Upper lobe of right lung (tissue), 1 donor: ENCODE measurements at regions not wholly inside any gene's neighbourhood (a gene's known extent, or its start where the extent isn't known, plus 50 kb on each side); places are given as distances from the start of the nearest gene placed in this dataset.
A peak's percentile ranks its signal among the peaks of the same experiment; 100 is the strongest.

Experiments used
- ATAC-seq: fragments of 200-7000 bp; cut with Tn5 transposase; one replicate; pipeline ENCODE4 v1.9.1; 2020; ENCODE audit warnings: mild to moderate bottlenecking, moderate library complexity
- DNase-seq: peaks from one replicate; pipeline ENCODE4 v3.0.0-alpha.2; 2020
- H3K27ac ChIP-seq: fragments of 200-600 bp; one replicate; pipeline ENCODE4 v1.8.0; 2022
- H3K27me3 ChIP-seq: fragments of 200-600 bp; one replicate; pipeline ENCODE4 v1.8.0; 2022; ENCODE audit warnings: mild to moderate bottlenecking
- H3K36me3 ChIP-seq: fragments of 200-600 bp; one replicate; pipeline ENCODE4 v1.8.0; 2022
- H3K4me1 ChIP-seq: fragments of 200-600 bp; one replicate; pipeline ENCODE4 v1.8.0; 2022
- H3K4me3 ChIP-seq: fragments of 200-600 bp; one replicate; pipeline ENCODE4 v1.8.0; 2022; ENCODE audit warnings: mild to moderate bottlenecking
- H3K9me3 ChIP-seq: fragments of 200-600 bp; one replicate; pipeline ENCODE4 v1.8.0; 2022
- CTCF ChIP-seq: fragments of 200-600 bp; IDR thresholded peaks from one replicate; pipeline ENCODE4 v1.8.0; 2022; ENCODE audit warnings: antibody characterized with exemption
- intact Hi-C: fragments of 100-400 bp; cut with DNase I; formaldehyde crosslinking; loops from one replicate; pipeline ENCODE4 v1.11.0; 2022
- donor health status: DM: no; HTN: yes; CAD: no; lungs with severe emphysema.

DNA sequence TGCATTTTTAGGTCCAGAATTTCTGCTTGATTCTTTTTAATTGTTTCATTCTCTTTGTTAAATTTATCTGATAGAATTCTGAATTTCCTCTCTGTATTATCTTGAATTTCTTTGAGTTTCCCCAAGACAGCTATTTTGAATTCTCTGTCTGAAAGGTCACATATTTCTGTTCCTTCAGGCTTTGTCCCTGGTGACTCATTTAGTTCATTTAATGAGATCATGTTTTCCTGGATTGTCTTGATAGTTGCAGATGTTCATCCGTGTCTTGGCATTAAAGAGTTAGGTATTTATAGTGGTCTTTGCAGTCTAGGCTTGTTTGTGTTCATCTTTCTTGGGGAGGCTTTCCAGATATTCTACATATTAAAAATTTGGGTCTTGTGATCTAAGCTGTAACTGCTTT is 694.8 kb upstream of the CCDC179 start:
- DNase-seq (no peak), ATAC-seq (no peak)
- intact Hi-C loops: no loop called here
- Histone ChIP-seq H3K9me3 (no peaks in the 10 kb centered on the region), H3K27ac (no peak overlapping the region), H3K27me3 (no peaks in the 10 kb centered on the region), H3K36me3 (no peaks in the 10 kb centered on the region), H3K4me3 (no peak overlapping the region), H3K4me1 (no peaks in the 10 kb centered on the region)
- no peak for TF ChIP-seq CTCF

DNA sequence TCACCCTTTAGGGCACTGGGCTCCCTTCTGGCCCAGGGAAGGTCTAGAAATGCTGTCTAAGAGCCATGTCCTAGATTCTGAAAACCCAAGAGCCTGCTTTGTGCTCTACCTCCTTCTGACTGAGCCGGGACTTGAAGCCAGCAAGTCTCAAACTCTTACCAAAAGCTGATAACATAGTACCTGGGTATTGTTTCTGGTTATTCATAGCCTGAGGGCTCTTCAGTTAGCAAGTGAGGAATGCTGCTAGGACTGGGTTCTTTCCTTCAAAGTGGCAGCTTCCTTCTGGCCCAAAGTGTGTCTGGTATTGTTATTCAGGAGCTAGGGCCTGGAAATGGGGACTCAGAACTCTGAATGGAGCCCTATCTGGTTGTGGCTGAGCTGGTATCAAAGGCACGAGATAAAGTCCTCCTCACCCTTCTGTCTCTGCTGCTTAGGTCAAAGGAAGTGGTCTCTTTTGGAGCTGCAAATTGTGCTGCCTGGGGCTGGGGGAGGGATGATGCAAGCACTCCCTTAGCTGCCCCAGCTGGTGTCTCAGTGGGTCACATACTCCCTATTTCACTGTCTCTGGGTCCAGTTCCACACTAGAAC is 696.0 kb upstream of the CCDC179 start:
- ATAC-seq: peak; percentile 34
- DNase-seq: no peak
- H3K27ac ChIP-seq: no peak overlapping the region
- TF ChIP-seq CTCF: no peak
- H3K4me1 ChIP-seq: no peaks in the 10 kb centered on the region
- H3K27me3 ChIP-seq: no peaks in the 10 kb centered on the region
- H3K36me3 ChIP-seq: no peaks in the 10 kb centered on the region
- no peak overlapping the region for H3K4me3 ChIP-seq
- intact Hi-C loops: no loop called here
- no peaks in the 10 kb centered on the region for H3K9me3 ChIP-seq

DNA sequence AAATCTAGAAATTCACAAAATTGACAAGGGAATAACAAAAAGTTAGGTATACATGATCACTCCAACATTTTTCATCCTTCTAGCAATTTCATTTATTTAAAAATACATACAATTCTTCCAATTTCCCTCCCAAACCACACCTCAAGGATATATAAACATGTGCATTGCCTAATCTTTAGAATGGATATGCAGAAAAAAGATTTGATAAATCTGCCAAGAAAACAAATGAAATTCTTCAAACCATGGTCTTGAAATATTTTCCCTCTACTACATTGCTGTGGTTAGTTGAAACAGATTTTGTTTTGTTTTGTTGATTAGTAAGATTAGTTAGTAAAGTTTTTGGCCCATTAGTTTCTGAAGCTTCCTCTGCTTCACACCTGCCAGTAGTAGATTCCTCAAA is 703.3 kb upstream of the CCDC179 start:
- no peaks in the 10 kb centered on the region for H3K4me1 ChIP-seq
- H3K27me3 ChIP-seq: no peaks in the 10 kb centered on the region
- no peaks in the 10 kb centered on the region for H3K36me3 ChIP-seq
- TF ChIP-seq CTCF: no peak
- H3K4me3 ChIP-seq: no peak overlapping the region
- intact Hi-C loops: no loop called here
- ATAC-seq: no peak
- no peak for DNase-seq
- no peak overlapping the region for H3K27ac ChIP-seq
- no peaks in the 10 kb centered on the region for H3K9me3 ChIP-seq

- Histone ChIP-seq H3K27me3 (no peaks in the 10 kb centered on the region), H3K4me3 (no peak overlapping the region), H3K36me3 (no peaks in the 10 kb centered on the region), H3K4me1 (no peaks in the 10 kb centered on the region), H3K27ac (no peak overlapping the region), H3K9me3 (no peaks in the 10 kb centered on the region)
- no peak for TF ChIP-seq CTCF
- ATAC-seq: no peak
- DNase-seq: no peak
- intact Hi-C loops: no loop called here
These were observed 704.1 kb upstream of the CCDC179 start for GRCh38 chr11:23564370-23564769.

DNA sequence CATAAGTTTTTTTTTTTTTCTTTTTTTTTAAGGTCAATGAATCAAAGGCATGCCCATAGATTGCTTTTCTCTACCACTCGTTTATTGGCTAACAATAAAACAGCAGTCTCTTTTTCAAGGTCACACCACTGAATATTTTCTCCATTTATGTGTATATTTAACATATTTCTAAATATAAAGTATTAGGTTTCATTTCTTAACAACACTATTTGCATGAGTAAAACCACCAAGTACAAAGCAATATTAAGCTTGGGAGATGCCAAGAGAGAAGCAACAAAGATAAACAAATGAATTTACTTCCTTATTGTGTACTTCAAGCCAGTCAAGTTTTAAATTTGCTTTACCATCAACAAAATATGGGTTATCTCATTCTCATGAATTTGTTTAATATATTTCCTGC is 708.9 kb upstream of the CCDC179 start:
- no peaks in the 10 kb centered on the region for H3K9me3 ChIP-seq
- intact Hi-C loops: no loop called here
- no peak for ATAC-seq
- no peak overlapping the region for H3K27ac ChIP-seq
- no peaks in the 10 kb centered on the region for H3K36me3 ChIP-seq
- H3K27me3 ChIP-seq: no peaks in the 10 kb centered on the region
- H3K4me1 ChIP-seq: no peaks in the 10 kb centered on the region
- TF ChIP-seq CTCF: no peak
- no peak overlapping the region for H3K4me3 ChIP-seq
- DNase-seq: no peak

GRCh38 chr11:23569547-23569946 is 709.3 kb upstream of the CCDC179 start:
- intact Hi-C loops: no loop called here
- Histone ChIP-seq H3K27me3 (no peaks in the 10 kb centered on the region), H3K4me3 (no peak overlapping the region), H3K27ac (no peak overlapping the region), H3K4me1 (no peaks in the 10 kb centered on the region), H3K36me3 (no peaks in the 10 kb centered on the region), H3K9me3 (no peaks in the 10 kb centered on the region)
- TF ChIP-seq CTCF: no peak
- ATAC-seq: no peak
- DNase-seq: no peak
